Mesenchymal stem cell (in vitro differentiated cells and primary cell): ENCODE measurements at regions not wholly inside any gene's neighbourhood (a gene's known extent, or its start where the extent isn't known, plus 50 kb on each side); places are given as distances from the start of the nearest gene placed in this dataset.

Source experiments
- DNase-seq: peaks from one replicate; pipeline ENCODE4 v3.0.0-alpha.2; 2013
- H2AFZ ChIP-seq: one replicate; pipeline ENCODE4 v1.6.1; 2013; ENCODE audit warnings: low read depth, mild to moderate bottlenecking, control low read depth, inconsistent platforms, low read length, moderate library complexity
- H2AK5ac ChIP-seq: 2 replicates; pipeline ENCODE4 v1.6.1; 2013; ENCODE audit warnings: low read length, moderate library complexity, mild to moderate bottlenecking, inconsistent platforms; ENCODE audit not compliant: severe bottlenecking
- H2BK120ac ChIP-seq: one replicate; pipeline ENCODE4 v1.6.1; 2013; ENCODE audit warnings: low read depth, mild to moderate bottlenecking, inconsistent platforms, low read length, moderate library complexity
- H2BK12ac ChIP-seq, 2 experiments: one replicate each; pipeline ENCODE4 v1.6.1; 2013; ENCODE audit warnings: inconsistent platforms in 2 of 2, low read length in 2 of 2, mild to moderate bottlenecking in 2 of 2, moderate library complexity in 2 of 2, control low read depth in 1 of 2
- H2BK15ac ChIP-seq: one replicate; pipeline ENCODE4 v1.6.1; 2013; ENCODE audit warnings: mild to moderate bottlenecking, low read depth, inconsistent platforms; ENCODE audit not compliant: poor library complexity, severe bottlenecking
- H2BK5ac ChIP-seq: 2 replicates; pipeline ENCODE4 v1.6.1; 2013; ENCODE audit warnings: low read depth, mild to moderate bottlenecking, low read length, control low read depth, inconsistent platforms; ENCODE audit not compliant: poor library complexity, severe bottlenecking
- H3K14ac ChIP-seq, 2 experiments: one replicate each; pipeline ENCODE4 v1.6.1; 2013; ENCODE audit warnings: inconsistent platforms in 2 of 2, low read length in 2 of 2, control low read depth in 1 of 2, mild to moderate bottlenecking in 1 of 2, moderate library complexity in 1 of 2
- H3K18ac ChIP-seq, 2 experiments: one replicate each; pipeline ENCODE4 v1.6.1; 2013; ENCODE audit warnings: inconsistent platforms in 2 of 2, low read length in 2 of 2, control low read depth in 1 of 2, low read depth in 1 of 2, mild to moderate bottlenecking in 1 of 2
- H3K23ac ChIP-seq, 2 experiments: one replicate each; pipeline ENCODE4 v1.6.1; 2013; ENCODE audit warnings: inconsistent platforms in 2 of 2, low read length in 2 of 2, mild to moderate bottlenecking in 2 of 2, moderate library complexity in 2 of 2, control low read depth in 1 of 2
- H3K27ac ChIP-seq: 2 replicates; pipeline ENCODE4 v1.5.1; 2013; ENCODE audit warnings: mild to moderate bottlenecking, moderate library complexity, low read length, control low read depth, inconsistent platforms; ENCODE audit not compliant: poor library complexity, severe bottlenecking
- H3K27me3 ChIP-seq, 2 experiments: 2 replicates each; pipeline versions ENCODE4 v1.6.1 to v1.7.0; 2013; ENCODE audit warnings: low read length in 2 of 2, mild to moderate bottlenecking in 2 of 2, moderate library complexity in 2 of 2, control low read depth in 1 of 2, inconsistent platforms in 1 of 2; ENCODE audit not compliant: control insufficient read depth in 1 of 2, insufficient read depth in 1 of 2
- H3K36me3 ChIP-seq, 2 experiments: 2 replicates each; pipeline versions ENCODE4 v1.6.1 to v1.7.0; 2013; ENCODE audit warnings: low read length in 2 of 2, control low read depth in 1 of 2, inconsistent platforms in 1 of 2, low read depth in 1 of 2, mild to moderate bottlenecking in 1 of 2; ENCODE audit not compliant: insufficient read depth in 2 of 2, control insufficient read depth in 1 of 2
- H3K4ac ChIP-seq, 2 experiments: one replicate each; pipeline ENCODE4 v1.6.1; 2013; ENCODE audit warnings: inconsistent platforms in 2 of 2, low read length in 2 of 2, mild to moderate bottlenecking in 2 of 2, moderate library complexity in 2 of 2, control low read depth in 1 of 2, low read depth in 1 of 2
- H3K4me1 ChIP-seq: 2 replicates; pipeline ENCODE4 v1.6.1; 2013; ENCODE audit warnings: low read depth, low read length, control low read depth; ENCODE audit not compliant: control insufficient read depth, insufficient read depth
- H3K4me2 ChIP-seq: 2 replicates; pipeline ENCODE4 v1.6.1; 2013; ENCODE audit warnings: low read length, mild to moderate bottlenecking, inconsistent platforms; ENCODE audit not compliant: poor library complexity, severe bottlenecking
- H3K4me3 ChIP-seq, 2 experiments: 2 replicates each; pipeline versions ENCODE4 v1.5.1 to v1.7.0; 2013; ENCODE audit warnings: low read length in 2 of 2, mild to moderate bottlenecking in 2 of 2, control low read depth in 1 of 2, low read depth in 1 of 2; ENCODE audit not compliant: insufficient read depth in 1 of 2
- H3K79me1 ChIP-seq: replicated peaks from 2 replicates; pipeline ENCODE4 v1.6.1; 2013; ENCODE audit warnings: mild to moderate bottlenecking, control low read depth, low read length, inconsistent platforms; ENCODE audit not compliant: poor library complexity, severe bottlenecking
- H3K9ac ChIP-seq: 2 replicates; pipeline ENCODE4 v1.7.0; 2013; ENCODE audit warnings: mild to moderate bottlenecking, low read length, moderate library complexity
- H3K9me3 ChIP-seq: 2 replicates; pipeline ENCODE4 v1.7.0; 2013; ENCODE audit warnings: mild to moderate bottlenecking, low read length; ENCODE audit not compliant: control insufficient read depth
- H4K8ac ChIP-seq: one replicate; pipeline ENCODE4 v1.6.1; 2013; ENCODE audit warnings: inconsistent platforms, mild to moderate bottlenecking, low read length, moderate library complexity
- H4K91ac ChIP-seq: one replicate; pipeline ENCODE4 v1.6.1; 2013; ENCODE audit warnings: mild to moderate bottlenecking, low read length, inconsistent platforms
- WGBS: methylation state at CpG from one replicate; pipeline ENCODE4 v1.1.7; 2013; ENCODE audit warnings: mixed read lengths; 5-methylcytosine and 5-hydroxymethylcytosine counted together

DNA sequence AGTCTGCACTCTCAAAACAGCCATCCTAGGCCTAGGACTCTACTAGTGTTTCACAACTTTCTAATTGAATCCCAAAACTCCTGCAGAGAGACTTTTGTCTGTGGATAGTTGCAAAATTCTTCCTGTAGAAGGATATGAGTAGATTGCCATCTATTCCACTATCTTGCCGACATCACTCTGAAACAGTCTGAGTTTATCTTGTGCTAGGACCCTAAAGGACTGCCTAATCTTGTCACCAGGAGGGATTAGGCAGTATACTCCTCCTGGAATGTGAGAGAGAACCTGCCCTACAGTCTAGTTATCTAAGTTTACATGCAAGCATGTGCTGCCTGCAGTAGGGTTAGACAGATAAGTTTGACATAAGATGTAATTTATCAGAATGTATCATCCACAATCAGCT, 1646.6 kb upstream of the PCDH7 start:
- no peak overlapping the region for H2AK5ac ChIP-seq
- H3K9me3 ChIP-seq = peaks cover 45% of the 10 kb centered on the region
- H3K27me3 ChIP-seq = no peaks in the 10 kb centered on the region
- H3K4me1 ChIP-seq = no peaks in the 10 kb centered on the region
- H2BK12ac ChIP-seq = no peak overlapping the region
- 0% methylated on average over 1 of the region's 1 CpG for WGBS
- H3K18ac ChIP-seq = no peak overlapping the region
- no peak overlapping the region for H2BK120ac ChIP-seq
- H3K4ac ChIP-seq = no peak overlapping the region
- H3K79me1 ChIP-seq = no peaks in the 10 kb centered on the region
- no peak for DNase-seq
- H3K36me3 ChIP-seq = no peaks in the 10 kb centered on the region
- no peak overlapping the region for H2BK15ac ChIP-seq
- H2AFZ ChIP-seq = no peak overlapping the region
- no peak overlapping the region for H3K14ac ChIP-seq
- no peak overlapping the region for H3K4me3 ChIP-seq
- no peak overlapping the region for H4K8ac ChIP-seq
- no peak overlapping the region for H3K23ac ChIP-seq
- H3K4me2 ChIP-seq = no peak overlapping the region
- H2BK5ac ChIP-seq = no peak overlapping the region
- H3K9ac ChIP-seq = no peak overlapping the region
- H3K27ac ChIP-seq = no peak overlapping the region
- no peak overlapping the region for H4K91ac ChIP-seq

GRCh38 chr4:29075366-29075765, 1644.8 kb upstream of the PCDH7 start:
- Histone ChIP-seq H3K4me2 (no peak overlapping the region), H3K4ac (no peak overlapping the region), H2BK120ac (no peak overlapping the region), H4K8ac (no peak overlapping the region), H2BK5ac (no peak overlapping the region), H3K36me3 (no peaks in the 10 kb centered on the region), H3K18ac (no peak overlapping the region), H3K9ac (no peak overlapping the region), H2AFZ (no peak overlapping the region), H3K27ac (no peak overlapping the region), H3K9me3 (peaks cover 34% of the 10 kb centered on the region), H3K4me1 (no peaks in the 10 kb centered on the region), H4K91ac (no peak overlapping the region), H3K23ac (no peak overlapping the region), H3K27me3 (no peaks in the 10 kb centered on the region), H3K79me1 (no peaks in the 10 kb centered on the region), H2BK15ac (no peak overlapping the region), H3K4me3 (no peak overlapping the region), H2AK5ac (no peak overlapping the region), H2BK12ac (no peak overlapping the region), H3K14ac (no peak overlapping the region)
- DNase-seq = no peak
- 98% methylated on average over 6 of the region's 6 CpGs for WGBS

- Histone ChIP-seq H3K14ac (no peak overlapping the region), H3K4me3 (no peak overlapping the region), H3K4me1 (no peaks in the 10 kb centered on the region), H3K4ac (no peak overlapping the region), H3K27me3 (no peaks in the 10 kb centered on the region), H3K79me1 (no peaks in the 10 kb centered on the region), H3K4me2 (no peak overlapping the region), H2AFZ (no peak overlapping the region), H3K36me3 (no peaks in the 10 kb centered on the region), H3K9me3 (no peaks in the 10 kb centered on the region), H4K91ac (no peak overlapping the region), H3K23ac (no peak overlapping the region), H4K8ac (no peak overlapping the region), H3K27ac (no peak overlapping the region), H2BK120ac (no peak overlapping the region), H2BK15ac (no peak overlapping the region), H3K18ac (no peak overlapping the region), H2AK5ac (no peak overlapping the region), H3K9ac (no peak overlapping the region), H2BK12ac (no peak overlapping the region), H2BK5ac (no peak overlapping the region)
- 100% methylated on average over 2 of the region's 2 CpGs for WGBS
- no peak for DNase-seq
Observed at GRCh38 chr4:29079260-29079659, 1640.9 kb upstream of the PCDH7 start.

DNA sequence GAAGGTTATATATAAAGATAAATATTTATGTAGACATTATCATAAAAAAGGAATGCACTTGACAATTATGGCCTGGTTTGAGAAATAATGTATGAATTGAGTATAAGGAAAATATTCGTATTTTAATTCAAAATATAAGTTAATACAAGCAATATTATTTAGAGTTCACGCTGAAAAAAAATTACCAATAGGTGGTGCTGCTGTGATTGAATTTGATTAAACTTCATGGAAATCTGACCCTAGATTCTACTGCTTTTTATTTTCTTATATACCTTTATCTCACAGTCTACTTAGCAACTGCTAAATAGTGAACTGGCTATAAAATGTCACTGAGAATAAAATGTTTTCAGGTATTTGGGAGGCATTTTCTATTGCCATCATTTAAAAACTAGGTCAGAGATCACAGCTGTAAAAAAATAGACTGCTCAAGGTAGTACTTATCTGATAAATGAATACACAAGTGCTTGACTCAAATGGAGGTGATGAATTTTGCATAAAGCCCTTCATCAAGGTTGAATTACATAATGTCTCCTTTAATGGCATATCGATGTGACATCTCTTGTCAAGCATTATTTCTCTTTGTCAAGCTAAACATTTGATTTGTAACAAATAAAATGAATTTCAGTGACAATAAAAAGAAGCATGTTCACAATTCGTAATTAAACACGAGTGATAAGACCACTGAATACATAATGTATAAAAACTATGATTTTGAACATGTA, 1638.8 kb upstream of the PCDH7 start:
- H3K4ac ChIP-seq = no peak overlapping the region
- WGBS = no CpG with 5 or more reads among the region's 5 CpGs

More for the DNA sequence above, 1638.8 kb upstream of the PCDH7 start:
- Histone ChIP-seq H2AFZ (no peak overlapping the region), H2BK12ac (no peak overlapping the region), H4K8ac (no peak overlapping the region), H3K18ac (no peak overlapping the region), H2BK120ac (no peak overlapping the region), H2BK5ac (no peak overlapping the region), H3K27me3 (no peaks in the 10 kb centered on the region), H3K4me1 (no peaks in the 10 kb centered on the region), H3K9ac (no peak overlapping the region), H4K91ac (no peak overlapping the region), H3K4me3 (no peak overlapping the region), H3K27ac (no peak overlapping the region), H2AK5ac (no peak overlapping the region), H3K23ac (no peak overlapping the region), H2BK15ac (no peak overlapping the region), H3K4me2 (no peak overlapping the region), H3K9me3 (no peaks in the 10 kb centered on the region), H3K79me1 (no peaks in the 10 kb centered on the region), H3K36me3 (no peaks in the 10 kb centered on the region), H3K14ac (no peak overlapping the region)
- DNase-seq = peak; percentile 7
